ENCODE measurements at regions not wholly inside any gene's neighbourhood (a gene's known extent, or its start where the extent isn't known, plus 50 kb on each side); places are given as distances from the start of the nearest gene placed in this dataset.

- no peak for TF ChIP-seq CTCF (IDR thresholded peaks at IDR 0.05; ENCODE audit: borderline replicate concordance, extremely low read depth, low read length, poor library complexity, severe bottlenecking)
- TF ChIP-seq EZH2 (IDR thresholded peaks at IDR 0.05; ENCODE audit: borderline replicate concordance, low read depth, low read length, severe bottlenecking), result no peak
These were observed 607.9 kb upstream of the MKI67 start for GRCh38 chr10:128734161-128734560.
